Common myeloid progenitor, CD34-positive (primary cell): ENCODE measurements at regions not wholly inside any gene's neighbourhood (a gene's known extent, or its start where the extent isn't known, plus 50 kb on each side); places are given as distances from the start of the nearest gene placed in this dataset.

Experiments
- CTCF ChIA-PET: fragments of 350-600 bp; sonication (Branson Sonifier 250); formaldehyde crosslinking; loops from one replicate; lab custom pipeline; 2021; ENCODE audit warnings: antibody characterized with exemption; lab: Charles Lee
- POLR2A ChIA-PET: fragments of 350-600 bp; sonication (Branson Sonifier 250); formaldehyde crosslinking; loops from one replicate; lab custom pipeline; 2021; ENCODE audit warnings: antibody characterized with exemption; lab: Charles Lee
- DNase-seq, 3 donors: peaks; one replicate each; pipeline versions ENCODE4 v3.0.0 to v3.0.0-alpha.2; 2013
- H3K27ac ChIP-seq, 2 experiments: 1 replicate in 1 of 2; 2 replicates in 1 of 2; pipeline ENCODE4 v1.7.0; 2013; ENCODE audit warnings: inconsistent platforms in 2 of 2, low read length in 2 of 2, mild to moderate bottlenecking in 2 of 2, low read depth in 1 of 2, moderate library complexity in 1 of 2; ENCODE audit not compliant: severe bottlenecking in 2 of 2, insufficient read depth in 1 of 2, poor library complexity in 1 of 2
- H3K27me3 ChIP-seq, 5 experiments: replicated peaks in 2 of 5; 1 replicate in 3 of 5; 2 replicates in 2 of 5; pipeline versions ENCODE4 v1.6.1 to v1.7.0; 2013; ENCODE audit warnings: low read length in 4 of 5, mild to moderate bottlenecking in 2 of 5, moderate library complexity in 2 of 5, inconsistent platforms in 1 of 5; ENCODE audit not compliant: insufficient read depth in 5 of 5, control insufficient read depth in 4 of 5
- H3K36me3 ChIP-seq, 4 experiments: 1 replicate in 2 of 4; 2 replicates in 2 of 4; pipeline versions ENCODE4 v1.6.1 to v1.7.0; 2013; ENCODE audit warnings: low read length in 3 of 4, control low read depth in 1 of 4, mild to moderate bottlenecking in 1 of 4; ENCODE audit not compliant: control insufficient read depth in 4 of 4, insufficient read depth in 4 of 4
- H3K4me1 ChIP-seq, 4 experiments: 1 replicate in 3 of 4; 2 replicates in 1 of 4; pipeline versions ENCODE4 v1.6.1 to v1.7.1; 2013; ENCODE audit warnings: low read length in 3 of 4, mild to moderate bottlenecking in 3 of 4, control low read depth in 1 of 4, inconsistent platforms in 1 of 4, moderate library complexity in 1 of 4; ENCODE audit not compliant: control insufficient read depth in 4 of 4, insufficient read depth in 4 of 4; ENCODE audit errors: control extremely low read depth in 1 of 4
- H3K4me3 ChIP-seq, 7 experiments: 1 replicate in 4 of 7; 2 replicates in 3 of 7; pipeline versions ENCODE4 v1.5.1 to v1.7.0; 2013; ENCODE audit warnings: mild to moderate bottlenecking in 7 of 7, low read length in 6 of 7, moderate library complexity in 6 of 7, inconsistent platforms in 2 of 7, low read depth in 2 of 7, control low read depth in 1 of 7; ENCODE audit not compliant: insufficient read depth in 4 of 7, control insufficient read depth in 1 of 7; ENCODE audit errors: extremely low read depth in 1 of 7
- H3K9me3 ChIP-seq, 5 experiments: 1 replicate in 4 of 5; 2 replicates in 1 of 5; pipeline versions ENCODE4 v1.6.1 to v1.7.1; 2013; ENCODE audit warnings: low read length in 4 of 5, mild to moderate bottlenecking in 2 of 5, inconsistent platforms in 1 of 5, low read depth in 1 of 5, moderate library complexity in 1 of 5; ENCODE audit not compliant: control insufficient read depth in 4 of 5, insufficient read depth in 2 of 5; ENCODE audit errors: control extremely low read depth in 1 of 5
- WGBS: methylation state at CpG from one replicate; pipeline ENCODE4 v1.1.5; 2013; ENCODE audit not compliant: insufficient coverage; 5-methylcytosine and 5-hydroxymethylcytosine counted together

DNA sequence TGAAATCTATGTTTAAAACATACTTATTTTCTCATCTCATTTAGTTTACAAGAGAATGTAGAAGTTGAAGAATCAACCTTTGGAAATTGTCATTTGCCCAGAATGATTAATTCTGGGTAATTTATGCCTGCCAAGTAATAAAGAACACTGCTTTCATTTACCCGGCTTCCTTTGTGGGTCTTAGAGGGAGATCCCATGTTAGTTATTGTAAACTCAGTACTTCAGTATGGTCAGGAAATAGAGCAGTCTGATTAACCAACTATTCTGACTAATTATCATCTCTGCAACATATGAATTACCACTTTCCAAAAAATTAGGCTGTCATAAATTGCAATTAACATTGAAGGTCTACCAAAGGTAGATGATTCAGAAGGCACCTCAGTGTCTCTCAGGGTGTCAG is 324.5 kb downstream of the HNRNPD start:
- Histone ChIP-seq H3K27ac (no peak overlapping the region), H3K4me3 (no peak overlapping the region), H3K9me3 (no peaks in the 10 kb centered on the region), H3K4me1 (peaks cover 0 to 5% (median 5%) of the 10 kb centered on the region in 4 experiments), H3K27me3 (peaks cover 3 to 25% (median 18%) of the 10 kb centered on the region in 5 experiments), H3K36me3 (no peaks in the 10 kb centered on the region)
- DNase-seq: no peak
- CTCF ChIA-PET: no interaction called here
- POLR2A ChIA-PET: no interaction called here
- WGBS: no CpG with 5 or more reads among the region's 1 CpG

DNA sequence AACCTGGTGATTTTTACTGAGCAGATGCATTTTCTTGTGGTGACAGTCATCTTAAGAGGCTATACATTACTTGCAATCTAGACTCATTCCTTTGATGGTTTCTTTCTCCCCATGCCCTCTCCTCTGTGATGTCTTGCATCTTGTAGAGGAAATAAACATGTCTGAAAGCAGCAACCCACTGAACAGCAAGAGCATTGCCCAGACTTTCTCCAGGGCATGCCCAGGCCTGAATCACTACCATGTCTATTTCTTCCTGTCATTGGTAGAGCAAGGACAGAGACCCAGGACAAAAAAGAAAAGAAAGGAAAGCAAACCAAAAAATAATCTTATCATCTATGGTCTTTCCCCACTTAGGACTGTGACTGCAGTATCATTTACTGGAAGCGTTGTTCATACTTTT is 326.1 kb downstream of the HNRNPD start:
- 100% methylated on average over 1 of the region's 1 CpG for WGBS
- H3K36me3 ChIP-seq: no peaks in the 10 kb centered on the region
- no peak for DNase-seq
- H3K9me3 ChIP-seq: no peaks in the 10 kb centered on the region
- peaks cover 3 to 40% (median 31%) of the 10 kb centered on the region in 5 experiments for H3K27me3 ChIP-seq
- ChIA-PET POLR2A (no interaction called here), CTCF (no interaction called here)
- H3K27ac ChIP-seq: no peak overlapping the region
- H3K4me3 ChIP-seq: no peak overlapping the region
- peaks cover 0 to 13% (median 10%) of the 10 kb centered on the region in 4 experiments for H3K4me1 ChIP-seq

DNA sequence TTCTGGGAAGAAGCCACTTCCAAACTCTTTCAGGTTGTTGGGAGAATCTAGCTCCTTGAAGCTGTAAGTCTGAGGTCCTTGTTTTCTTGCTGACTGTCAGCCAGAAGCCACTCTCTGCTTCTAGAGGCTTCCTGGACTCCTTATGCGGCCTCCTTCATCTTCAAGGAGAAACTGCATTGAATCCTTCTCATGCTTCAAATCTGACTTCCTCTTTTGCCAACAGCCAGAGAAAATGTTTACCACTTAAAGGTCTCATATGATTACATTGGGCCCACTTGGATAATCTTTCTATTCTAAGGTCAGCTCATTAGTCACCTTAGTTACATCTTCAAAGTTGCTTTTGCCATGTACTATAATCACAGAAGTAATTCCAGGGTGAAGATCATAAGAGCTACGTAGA is 327.0 kb downstream of the HNRNPD start:
- H3K27me3 ChIP-seq: peaks cover 5 to 49% (median 30%) of the 10 kb centered on the region in 5 experiments

GRCh38 chr4:82045267-82045666 is 328.5 kb downstream of the HNRNPD start:
- Histone ChIP-seq H3K27ac (no peak overlapping the region), H3K27me3 (peaks cover 5 to 63% (median 31%) of the 10 kb centered on the region in 5 experiments), H3K36me3 (no peaks in the 10 kb centered on the region), H3K4me3 (no peak overlapping the region), H3K4me1 (peaks cover 0 to 13% (median 10%) of the 10 kb centered on the region in 4 experiments), H3K9me3 (no peaks in the 10 kb centered on the region)
- POLR2A ChIA-PET: no interaction called here
- no peak for DNase-seq
- CTCF ChIA-PET: no interaction called here
- WGBS: 77% methylated on average over 3 of the region's 5 CpGs

More for the DNA sequence above, 327.0 kb downstream of the HNRNPD start:
- DNase-seq: peak in 2 of 3 donors; percentile 7 to 19
- H3K4me3 ChIP-seq: no peak overlapping the region
- H3K9me3 ChIP-seq: no peaks in the 10 kb centered on the region
- peaks cover 0 to 13% (median 10%) of the 10 kb centered on the region in 4 experiments for H3K4me1 ChIP-seq
- ChIA-PET POLR2A (no interaction called here), CTCF (no interaction called here)
- H3K36me3 ChIP-seq: no peaks in the 10 kb centered on the region
- no peak overlapping the region for H3K27ac ChIP-seq
- WGBS: 100% methylated on average over 1 of the region's 2 CpGs

DNA sequence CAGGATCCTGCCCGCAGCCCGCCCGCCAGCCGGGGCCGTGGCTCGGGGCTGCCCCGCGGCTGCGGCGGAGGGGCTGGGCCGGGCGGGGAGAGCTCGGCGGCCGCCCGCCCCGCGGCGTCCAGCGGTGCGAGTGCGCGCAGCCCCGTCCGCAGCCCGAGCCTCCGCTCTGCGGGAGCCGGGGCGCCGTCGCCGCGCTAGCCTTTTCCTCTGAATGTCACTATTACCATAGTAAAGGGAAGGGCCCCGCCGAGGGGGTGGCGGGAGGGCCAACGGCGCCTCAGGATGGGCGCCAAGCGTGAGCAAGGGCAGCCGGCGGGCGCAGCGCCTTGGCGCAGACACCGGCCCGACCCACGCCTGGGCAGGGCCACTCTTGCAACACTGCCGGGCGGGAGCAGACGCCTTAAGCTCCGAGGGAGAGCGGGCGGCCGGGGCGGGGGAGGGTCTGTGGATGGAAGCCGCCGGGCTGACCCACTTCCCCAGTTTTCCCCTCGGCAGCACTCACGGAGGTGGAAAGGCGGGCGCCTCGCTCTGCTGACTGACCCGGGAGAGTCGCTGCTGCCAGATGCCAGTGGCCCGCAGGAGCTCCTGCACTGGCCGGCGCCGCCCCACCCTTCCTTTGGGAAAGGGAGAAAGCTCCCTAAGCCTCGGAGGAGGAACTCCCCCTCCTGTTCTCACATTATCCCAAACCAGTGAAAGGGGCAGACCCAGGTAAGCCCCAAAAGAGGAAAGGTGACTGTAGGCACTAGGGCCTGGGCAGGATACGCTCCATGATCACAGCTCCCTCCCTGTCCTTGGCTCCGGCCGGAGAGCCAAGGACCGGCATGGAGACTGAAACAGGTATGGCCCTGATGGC is 329.4 kb downstream of the HNRNPD start:
- Histone ChIP-seq H3K36me3 (no peaks in the 10 kb centered on the region), H3K27me3 (peaks cover 5 to 63% (median 33%) of the 10 kb centered on the region in 5 experiments), H3K4me1 (peaks cover 0 to 13% (median 10%) of the 10 kb centered on the region in 4 experiments), H3K27ac (no peak overlapping the region), H3K4me3 (peak overlapping the region; percentile 23 to 68 (median 58)), H3K9me3 (no peaks in the 10 kb centered on the region)
- ChIA-PET CTCF (no interaction called here), POLR2A (no interaction called here)
- peak; percentile 12 to 60 (median 53) for DNase-seq
- WGBS: 0% methylated on average over 38 of the region's 75 CpGs

GRCh38 chr4:82043809-82044137 is 330.0 kb downstream of the HNRNPD start:
- POLR2A ChIA-PET: no interaction called here
- CTCF ChIA-PET: no interaction called here
- no peaks in the 10 kb centered on the region for H3K9me3 ChIP-seq
- no peaks in the 10 kb centered on the region for H3K36me3 ChIP-seq
- DNase-seq: no peak
- H3K4me1 ChIP-seq: peaks cover 0 to 13% (median 10%) of the 10 kb centered on the region in 4 experiments
- H3K27me3 ChIP-seq: peaks cover 5 to 63% (median 33%) of the 10 kb centered on the region in 5 experiments
- 7% methylated on average over 7 of the region's 18 CpGs for WGBS
- H3K27ac ChIP-seq: no peak overlapping the region
- H3K4me3 ChIP-seq: peak overlapping the region in 6 of 7 experiments; percentile 43 to 68 (median 57)

DNA sequence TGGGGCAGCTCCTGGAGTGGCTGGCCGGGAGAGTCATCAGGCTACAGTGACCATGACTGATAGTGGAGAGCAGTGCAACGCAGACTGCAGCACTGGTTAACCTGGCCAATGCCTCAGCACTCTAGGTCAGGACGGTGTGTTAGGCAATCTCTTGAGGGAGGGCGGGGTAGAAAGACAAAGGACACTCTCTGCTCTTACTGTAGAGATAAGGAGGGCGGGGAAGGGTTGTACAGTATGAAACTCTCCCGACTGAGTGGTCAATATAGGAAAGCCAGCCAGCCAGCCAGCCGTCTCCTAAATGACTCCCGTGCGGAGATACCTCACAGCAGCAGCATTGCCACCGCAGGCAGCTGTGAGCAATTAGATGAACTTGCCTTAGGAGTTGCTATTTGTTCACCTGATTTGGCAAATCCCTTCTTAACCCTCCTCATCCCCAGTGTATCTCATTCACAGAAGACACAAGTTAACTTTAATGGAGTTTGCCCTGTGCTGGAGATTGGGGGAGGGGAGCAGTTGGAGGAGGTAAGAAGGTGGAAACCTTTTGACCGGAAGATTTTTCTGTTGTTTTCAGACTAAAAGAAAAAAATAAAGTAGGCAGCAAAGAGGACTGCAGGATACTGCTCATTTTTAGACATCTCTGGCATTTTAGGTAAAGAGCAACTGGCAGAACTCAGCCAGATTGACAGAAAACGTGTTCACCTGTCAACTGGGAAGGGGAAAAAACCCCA is 330.5 kb downstream of the HNRNPD start:
- H3K4me1 ChIP-seq: peaks cover 0 to 13% (median 10%) of the 10 kb centered on the region in 4 experiments
- H3K4me3 ChIP-seq: peak overlapping the region in 2 of 7 experiments; percentile 56 to 68
- WGBS: 51% methylated on average over 10 of the region's 12 CpGs
- no peaks in the 10 kb centered on the region for H3K36me3 ChIP-seq
- CTCF ChIA-PET: no interaction called here
- no peaks in the 10 kb centered on the region for H3K9me3 ChIP-seq
- POLR2A ChIA-PET: no interaction called here
- H3K27me3 ChIP-seq: peaks cover 5 to 63% (median 33%) of the 10 kb centered on the region in 5 experiments
- no peak for DNase-seq
- H3K27ac ChIP-seq: no peak overlapping the region
